ENCODE measurements at regions not wholly inside any gene's neighbourhood (a gene's known extent, or its start where the extent isn't known, plus 50 kb on each side); places are given as distances from the start of the nearest gene placed in this dataset.

DNA sequence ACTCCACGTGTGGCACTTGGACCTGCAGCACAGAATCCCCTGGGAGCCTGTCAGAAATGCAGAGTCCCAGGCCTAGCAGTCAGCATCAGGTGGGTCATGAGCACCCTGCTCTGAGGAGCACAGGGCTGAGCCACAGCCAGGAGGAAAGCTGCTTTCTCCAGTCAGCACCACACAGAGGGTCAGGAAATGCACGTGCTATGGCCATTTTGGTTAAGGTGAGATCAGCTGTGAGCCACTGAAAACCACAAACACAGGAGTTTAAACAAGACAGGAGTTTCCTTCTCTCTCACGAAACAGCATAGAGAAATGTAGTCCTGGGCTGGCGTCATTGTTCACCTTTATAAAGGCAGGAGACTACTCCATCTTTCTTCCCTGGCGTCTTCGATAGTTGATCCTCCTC is 204.5 kb upstream of the SFSWAP start:
- TF ChIP-seq, protein P1, sequence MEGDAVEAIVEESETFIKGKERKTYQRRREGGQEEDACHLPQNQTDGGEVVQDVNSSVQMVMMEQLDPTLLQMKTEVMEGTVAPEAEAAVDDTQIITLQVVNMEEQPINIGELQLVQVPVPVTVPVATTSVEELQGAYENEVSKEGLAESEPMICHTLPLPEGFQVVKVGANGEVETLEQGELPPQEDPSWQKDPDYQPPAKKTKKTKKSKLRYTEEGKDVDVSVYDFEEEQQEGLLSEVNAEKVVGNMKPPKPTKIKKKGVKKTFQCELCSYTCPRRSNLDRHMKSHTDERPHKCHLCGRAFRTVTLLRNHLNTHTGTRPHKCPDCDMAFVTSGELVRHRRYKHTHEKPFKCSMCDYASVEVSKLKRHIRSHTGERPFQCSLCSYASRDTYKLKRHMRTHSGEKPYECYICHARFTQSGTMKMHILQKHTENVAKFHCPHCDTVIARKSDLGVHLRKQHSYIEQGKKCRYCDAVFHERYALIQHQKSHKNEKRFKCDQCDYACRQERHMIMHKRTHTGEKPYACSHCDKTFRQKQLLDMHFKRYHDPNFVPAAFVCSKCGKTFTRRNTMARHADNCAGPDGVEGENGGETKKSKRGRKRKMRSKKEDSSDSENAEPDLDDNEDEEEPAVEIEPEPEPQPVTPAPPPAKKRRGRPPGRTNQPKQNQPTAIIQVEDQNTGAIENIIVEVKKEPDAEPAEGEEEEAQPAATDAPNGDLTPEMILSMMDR (IDR thresholded peaks at IDR 0.05 in 4 of 5, conservative IDR thresholded peaks at IDR 0.05 in 1 of 5): no peak
- no peak for TF ChIP-seq POLR2A (IDR thresholded peaks at IDR 0.05)

All from gastrocnemius medialis (tissue), 4 donors.